Neural progenitor cell (in vitro differentiated cells): ENCODE measurements at regions not wholly inside any gene's neighbourhood (a gene's known extent, or its start where the extent isn't known, plus 50 kb on each side); places are given as distances from the start of the nearest gene placed in this dataset.

Experiments
- EZH2 ChIP-seq: fragments of 200-600 bp; sonication (generic); IDR thresholded peaks from 2 replicates; pipeline ENCODE4 v1.6.1; 2017; ENCODE audit warnings: antibody characterized with exemption, mild to moderate bottlenecking, moderate library complexity
- TF ChIP-seq, protein P1 (sequence below): fragments of 200-600 bp; sonication (generic); IDR thresholded peaks from 2 replicates; pipeline ENCODE4 v1.5.1; 2017; ENCODE audit warnings: antibody characterized with exemption, mild to moderate bottlenecking

GRCh38 chr14:54172114-54172513, 215.5 kb upstream of the BMP4 start:
- TF ChIP-seq, protein P1, sequence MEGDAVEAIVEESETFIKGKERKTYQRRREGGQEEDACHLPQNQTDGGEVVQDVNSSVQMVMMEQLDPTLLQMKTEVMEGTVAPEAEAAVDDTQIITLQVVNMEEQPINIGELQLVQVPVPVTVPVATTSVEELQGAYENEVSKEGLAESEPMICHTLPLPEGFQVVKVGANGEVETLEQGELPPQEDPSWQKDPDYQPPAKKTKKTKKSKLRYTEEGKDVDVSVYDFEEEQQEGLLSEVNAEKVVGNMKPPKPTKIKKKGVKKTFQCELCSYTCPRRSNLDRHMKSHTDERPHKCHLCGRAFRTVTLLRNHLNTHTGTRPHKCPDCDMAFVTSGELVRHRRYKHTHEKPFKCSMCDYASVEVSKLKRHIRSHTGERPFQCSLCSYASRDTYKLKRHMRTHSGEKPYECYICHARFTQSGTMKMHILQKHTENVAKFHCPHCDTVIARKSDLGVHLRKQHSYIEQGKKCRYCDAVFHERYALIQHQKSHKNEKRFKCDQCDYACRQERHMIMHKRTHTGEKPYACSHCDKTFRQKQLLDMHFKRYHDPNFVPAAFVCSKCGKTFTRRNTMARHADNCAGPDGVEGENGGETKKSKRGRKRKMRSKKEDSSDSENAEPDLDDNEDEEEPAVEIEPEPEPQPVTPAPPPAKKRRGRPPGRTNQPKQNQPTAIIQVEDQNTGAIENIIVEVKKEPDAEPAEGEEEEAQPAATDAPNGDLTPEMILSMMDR: no peak
- TF ChIP-seq EZH2: no peak
